ENCODE measurements at regions not wholly inside any gene's neighbourhood (a gene's known extent, or its start where the extent isn't known, plus 50 kb on each side); places are given as distances from the start of the nearest gene placed in this dataset.

DNA sequence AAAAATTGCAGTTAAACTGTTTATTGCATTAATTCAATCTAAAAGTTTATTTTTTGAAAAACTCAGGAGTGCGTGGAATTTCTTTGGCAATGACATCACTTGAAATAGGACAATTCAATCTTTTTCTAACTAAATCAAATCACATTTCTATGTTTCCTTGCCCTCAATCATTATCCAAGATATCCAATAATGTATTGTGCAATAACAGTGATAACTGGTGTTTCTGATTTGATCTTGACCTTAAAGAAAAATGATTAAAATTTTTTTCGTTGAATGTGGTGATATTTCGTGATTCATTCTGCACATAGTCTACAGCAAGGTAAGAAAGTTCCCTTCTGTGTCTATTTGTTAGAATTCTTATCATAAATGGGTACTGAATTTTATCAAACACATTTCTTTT is 163.2 kb downstream of the SPCS3 start:
- TF ChIP-seq, protein P1, sequence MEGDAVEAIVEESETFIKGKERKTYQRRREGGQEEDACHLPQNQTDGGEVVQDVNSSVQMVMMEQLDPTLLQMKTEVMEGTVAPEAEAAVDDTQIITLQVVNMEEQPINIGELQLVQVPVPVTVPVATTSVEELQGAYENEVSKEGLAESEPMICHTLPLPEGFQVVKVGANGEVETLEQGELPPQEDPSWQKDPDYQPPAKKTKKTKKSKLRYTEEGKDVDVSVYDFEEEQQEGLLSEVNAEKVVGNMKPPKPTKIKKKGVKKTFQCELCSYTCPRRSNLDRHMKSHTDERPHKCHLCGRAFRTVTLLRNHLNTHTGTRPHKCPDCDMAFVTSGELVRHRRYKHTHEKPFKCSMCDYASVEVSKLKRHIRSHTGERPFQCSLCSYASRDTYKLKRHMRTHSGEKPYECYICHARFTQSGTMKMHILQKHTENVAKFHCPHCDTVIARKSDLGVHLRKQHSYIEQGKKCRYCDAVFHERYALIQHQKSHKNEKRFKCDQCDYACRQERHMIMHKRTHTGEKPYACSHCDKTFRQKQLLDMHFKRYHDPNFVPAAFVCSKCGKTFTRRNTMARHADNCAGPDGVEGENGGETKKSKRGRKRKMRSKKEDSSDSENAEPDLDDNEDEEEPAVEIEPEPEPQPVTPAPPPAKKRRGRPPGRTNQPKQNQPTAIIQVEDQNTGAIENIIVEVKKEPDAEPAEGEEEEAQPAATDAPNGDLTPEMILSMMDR (conservative IDR thresholded peaks at IDR 0.05) = no peak

GRCh38 chr4:176484301-176484984 is 164.7 kb downstream of the SPCS3 start:
- TF ChIP-seq, protein P1 (conservative IDR thresholded peaks at IDR 0.05) = no peak
- H3K27ac ChIP-seq = no peak overlapping the region

More for the DNA sequence above, 163.2 kb downstream of the SPCS3 start:
- H3K27ac ChIP-seq = no peak overlapping the region

DNA sequence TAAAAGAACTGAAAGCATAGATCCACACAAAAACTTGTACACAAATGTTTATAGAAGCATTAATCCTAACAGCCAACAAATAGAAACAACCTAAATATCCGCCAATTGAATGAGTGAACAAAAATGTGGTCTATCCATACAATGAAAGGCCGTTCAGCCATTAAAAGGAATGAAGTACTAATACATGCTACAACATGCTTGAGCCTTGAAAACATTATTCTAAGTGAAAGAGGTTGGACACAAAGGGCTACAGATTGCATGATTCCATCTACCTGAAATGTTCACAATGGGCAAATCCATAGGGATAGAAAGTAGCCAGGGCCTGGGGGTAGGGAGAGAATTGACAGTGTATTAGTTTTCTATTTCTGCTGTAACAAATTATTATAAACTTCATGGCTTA is 169.2 kb downstream of the SPCS3 start:
- TF ChIP-seq, protein P1 (conservative IDR thresholded peaks at IDR 0.05) = no peak

GRCh38 chr4:176492646-176493302 is 173.0 kb downstream of the SPCS3 start:
- no peak overlapping the region for H3K27ac ChIP-seq
- TF ChIP-seq, protein P1 (conservative IDR thresholded peaks at IDR 0.05) = no peak

More for the DNA sequence above, 169.2 kb downstream of the SPCS3 start:
- no peak overlapping the region for H3K27ac ChIP-seq

DNA sequence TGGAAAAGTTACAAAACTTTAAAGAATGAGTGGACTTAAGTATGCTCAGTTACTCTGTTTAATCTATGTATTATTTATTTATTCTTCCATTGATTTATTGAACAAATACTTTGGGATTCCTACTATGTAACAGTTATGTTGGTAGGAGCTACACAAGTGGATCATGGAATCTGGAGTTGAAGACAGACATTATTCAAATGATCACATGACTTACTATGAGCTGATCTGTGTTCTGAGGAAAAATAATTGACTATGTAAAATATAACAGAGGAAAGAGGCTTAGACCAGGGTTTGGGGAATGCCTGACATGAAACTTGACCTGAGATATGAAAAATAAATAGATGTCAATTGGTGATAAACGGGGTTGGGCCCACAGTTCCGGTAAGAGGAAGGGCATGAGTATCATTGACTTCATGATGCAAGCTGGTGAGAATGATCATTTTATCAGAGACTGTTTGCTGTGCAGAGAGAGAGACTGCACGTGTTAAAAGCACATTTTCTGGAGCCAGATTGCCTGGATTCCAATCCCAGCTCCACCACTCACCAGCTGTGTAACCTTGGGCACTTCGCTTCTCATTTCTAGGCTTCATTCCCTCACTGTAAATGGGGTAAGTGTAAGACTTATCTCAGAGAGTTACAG is 179.0 kb downstream of the SPCS3 start:
- TF ChIP-seq, protein P1 (conservative IDR thresholded peaks at IDR 0.05) = no peak
- no peak overlapping the region for H3K27ac ChIP-seq

GRCh38 chr4:176499518-176499917 is 179.8 kb downstream of the SPCS3 start:
- TF ChIP-seq, protein P1 (conservative IDR thresholded peaks at IDR 0.05) = no peak
- no peak overlapping the region for H3K27ac ChIP-seq

GRCh38 chr4:176500894-176501293 is 181.1 kb downstream of the SPCS3 start:
- TF ChIP-seq, protein P1 (conservative IDR thresholded peaks at IDR 0.05) = no peak
- H3K27ac ChIP-seq = no peak overlapping the region

Measured in VCaP (cell line).